GM12878 (cell line): ENCODE measurements at regions not wholly inside any gene's neighbourhood (a gene's known extent, or its start where the extent isn't known, plus 50 kb on each side); places are given as distances from the start of the nearest gene placed in this dataset.

Source experiments
- E4F1 ChIP-seq: fragments of 450-650 bp; IDR thresholded peaks from 2 replicates; pipeline ENCODE4 v1.6.1; 2018; ENCODE audit warnings: borderline replicate concordance, mild to moderate bottlenecking; ENCODE audit not compliant: partially characterized antibody
- MXI1 ChIP-seq: fragments of 150-350 bp; IDR thresholded peaks from 2 replicates; pipeline ENCODE4 v1.6.1; 2011; ENCODE audit warnings: low read depth, mild to moderate bottlenecking, inconsistent platforms, low read length, improper control_type of control experiment
- POLR2AphosphoS5 ChIP-seq: IDR thresholded peaks from 2 replicates; pipeline ENCODE4 v1.6.1; 2011; ENCODE audit warnings: mild to moderate bottlenecking, low read length, inconsistent platforms
- RFX5 ChIP-seq: IDR thresholded peaks from 2 replicates; pipeline ENCODE4 v1.6.1; 2011; ENCODE audit warnings: low read depth, low read length, improper control_type of control experiment
- SMC3 ChIP-seq: IDR thresholded peaks from 2 replicates; pipeline ENCODE4 v1.6.1; 2011; ENCODE audit warnings: low read length, improper control_type of control experiment, borderline replicate concordance

GRCh38 chr2:183291436-183291835 is 167.2 kb downstream of the NUP35 start:
- TF ChIP-seq E4F1: no peak
- TF ChIP-seq POLR2AphosphoS5: no peak
- no peak for TF ChIP-seq MXI1
- TF ChIP-seq SMC3: no peak
- TF ChIP-seq RFX5: no peak
